Colon (tissue), 2 donors: ENCODE measurements at regions not wholly inside any gene's neighbourhood (a gene's known extent, or its start where the extent isn't known, plus 50 kb on each side); places are given as distances from the start of the nearest gene placed in this dataset.
"Not testable (repeated sequence)": the region's sequence is repeated elsewhere in the genome, so short reads cannot be mapped to it uniquely, and the experiment has no call there.

Experiments used
- FAIRE-seq: peaks from 2 replicates; lab custom pipeline; 2012; peaks lifted over from hg19 to GRCh38; lab: Jason Lieb, UNC
- donor health status: control.
- donor health status: control.

DNA sequence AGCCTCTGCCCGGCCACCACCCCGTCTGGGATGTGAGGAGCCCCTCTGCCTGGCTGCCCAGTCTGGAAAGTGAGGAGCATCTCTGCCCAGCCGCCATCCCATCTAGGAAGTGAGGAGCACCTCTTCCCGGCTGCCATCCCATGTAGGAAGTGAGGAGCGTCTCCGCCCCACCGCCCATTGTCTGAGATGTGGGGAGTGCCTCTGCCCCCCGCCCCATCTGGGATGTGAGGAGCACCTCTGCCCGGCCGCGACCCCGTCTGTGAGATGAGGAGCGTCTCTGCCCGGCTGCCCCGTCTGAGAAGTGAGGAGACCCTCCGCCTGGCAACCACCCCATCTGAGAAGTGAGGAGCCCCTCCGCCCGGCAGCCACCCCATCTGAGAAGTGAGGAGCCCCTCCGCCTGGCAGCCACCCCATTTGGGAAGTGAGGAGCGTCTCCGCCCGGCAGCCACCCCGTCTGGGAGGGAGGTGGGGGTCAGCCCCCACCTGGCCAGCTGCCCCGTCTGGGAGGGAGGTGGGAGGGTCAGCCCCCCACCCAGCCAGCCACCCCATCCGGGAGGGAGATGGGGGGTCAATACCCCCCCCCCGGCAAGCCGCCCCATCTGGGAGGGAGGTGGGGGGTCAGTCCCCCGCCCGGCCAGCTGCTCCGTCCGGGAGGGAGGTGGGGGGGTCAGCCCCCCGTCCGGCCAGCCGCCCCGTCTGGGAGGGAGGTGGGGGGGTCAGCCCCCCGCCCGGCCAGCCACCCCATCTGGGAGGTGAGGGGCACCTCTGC, 195.8 kb upstream of the SYNCRIP start:
- not testable (repeated sequence) for FAIRE-seq

DNA sequence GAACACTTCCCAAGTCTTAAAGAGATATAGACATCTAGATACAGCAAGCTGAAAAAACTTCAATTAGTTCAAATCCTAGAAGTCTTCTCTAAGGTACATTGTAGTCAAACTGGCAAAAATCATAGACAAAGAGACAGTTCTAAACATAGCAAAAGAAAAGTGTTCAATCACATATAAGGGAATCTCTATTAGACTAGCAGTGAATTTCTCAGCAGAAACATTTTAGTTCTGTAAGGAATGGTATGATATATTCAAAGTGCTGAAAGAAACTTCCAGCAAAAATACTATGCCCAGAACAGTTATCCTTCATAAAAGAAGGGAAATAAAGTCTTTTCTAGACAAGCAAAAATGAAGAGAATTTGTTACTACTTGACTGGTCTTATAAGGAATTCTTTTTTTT, 186.3 kb upstream of the SYNCRIP start:
- FAIRE-seq = no peak

DNA sequence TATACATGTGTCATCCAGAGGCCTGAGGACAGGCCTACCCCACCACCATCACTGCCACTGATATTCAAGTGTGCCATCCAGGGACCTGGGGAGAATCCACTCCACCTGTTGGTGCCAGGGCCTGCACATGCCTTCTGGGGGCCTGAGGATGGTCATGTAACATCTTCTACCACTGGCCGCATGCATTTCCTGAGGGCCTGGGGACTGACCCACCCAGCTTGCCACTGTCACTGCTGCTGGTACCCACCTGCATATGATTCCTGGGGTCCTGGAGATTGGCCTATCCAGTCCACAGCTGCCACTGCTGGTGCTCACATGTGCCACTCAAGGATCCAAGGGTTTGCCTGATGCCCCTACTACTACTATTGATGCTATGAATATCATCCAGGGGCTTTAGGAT, 184.3 kb upstream of the SYNCRIP start:
- FAIRE-seq = no peak

DNA sequence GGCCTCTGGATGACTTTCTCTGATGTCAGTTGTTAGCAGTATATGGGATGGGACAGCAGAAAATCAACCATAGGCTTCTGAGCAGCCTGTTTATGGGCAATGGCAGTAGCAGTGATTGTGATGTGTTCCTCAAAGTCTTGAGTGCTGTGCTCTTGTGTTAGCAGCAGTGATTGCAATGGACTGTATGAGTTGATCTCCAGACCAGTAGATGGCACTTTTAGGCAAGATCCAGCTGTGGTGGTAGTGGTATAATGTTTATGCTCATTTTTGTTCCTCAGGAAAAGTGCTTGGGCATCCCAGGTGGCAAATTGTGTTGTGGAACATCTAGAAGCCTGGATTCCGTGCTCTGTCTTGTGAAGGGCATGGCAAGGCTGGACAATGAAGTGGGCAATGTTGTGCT, 181.6 kb upstream of the SYNCRIP start:
- no peak for FAIRE-seq

DNA sequence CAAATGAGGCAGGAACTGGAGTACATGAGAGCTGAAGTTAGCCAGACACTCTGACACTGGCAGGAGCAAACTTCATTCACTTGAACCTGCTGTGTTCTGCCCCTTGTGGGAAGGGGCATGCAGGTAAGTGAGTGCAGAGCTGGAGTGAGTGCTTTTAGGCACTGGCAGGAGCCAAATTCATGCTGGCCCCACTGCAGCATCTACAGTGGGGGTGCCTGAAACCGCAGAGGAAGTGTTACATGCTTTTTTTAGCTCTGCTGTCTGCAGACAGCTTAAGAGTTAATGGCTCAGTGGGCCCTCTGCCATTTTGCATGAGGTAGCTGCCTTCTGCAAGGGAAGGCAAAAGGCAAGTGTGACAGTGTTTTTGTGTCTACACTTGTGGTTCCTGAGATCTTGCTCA, 167.9 kb upstream of the SYNCRIP start:
- FAIRE-seq = no peak

DNA sequence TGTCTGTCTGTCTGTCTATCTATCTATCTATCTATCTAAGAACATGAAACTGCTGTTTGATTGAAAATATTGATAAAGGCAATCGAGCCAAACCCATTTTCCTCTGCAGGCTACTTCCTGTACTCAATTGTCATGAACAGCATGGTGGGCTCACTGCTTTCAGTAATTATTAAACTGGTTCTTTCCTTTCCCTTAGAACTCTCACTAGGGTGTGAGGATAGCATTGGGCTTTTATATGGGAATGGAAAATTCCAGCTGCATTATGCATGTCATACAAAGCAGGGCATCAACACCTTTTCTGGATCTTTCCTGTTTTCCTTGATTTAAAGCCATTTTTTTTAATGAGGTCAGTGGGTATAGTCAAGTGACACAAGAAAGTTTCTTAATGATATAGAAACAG, 161.0 kb upstream of the SYNCRIP start:
- FAIRE-seq = no peak

DNA sequence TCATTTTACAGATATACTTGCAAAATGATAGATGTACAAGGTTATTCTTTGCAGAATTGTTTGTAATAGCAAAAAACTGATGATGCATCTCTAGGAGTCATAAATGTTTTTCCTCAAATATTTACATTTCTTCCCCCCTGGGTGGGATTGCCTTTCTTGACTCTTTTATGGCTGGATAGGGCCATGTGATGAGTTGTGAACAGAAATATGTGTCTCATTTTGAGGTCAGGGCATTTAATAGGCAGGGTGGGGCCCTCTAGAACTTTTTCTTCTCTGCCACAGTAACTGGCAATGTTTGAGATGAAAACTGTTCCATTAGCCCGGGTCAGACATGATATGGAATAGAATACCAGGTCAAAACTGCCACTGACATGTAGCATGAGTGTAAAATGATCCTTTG, 159.5 kb upstream of the SYNCRIP start:
- no peak for FAIRE-seq

DNA sequence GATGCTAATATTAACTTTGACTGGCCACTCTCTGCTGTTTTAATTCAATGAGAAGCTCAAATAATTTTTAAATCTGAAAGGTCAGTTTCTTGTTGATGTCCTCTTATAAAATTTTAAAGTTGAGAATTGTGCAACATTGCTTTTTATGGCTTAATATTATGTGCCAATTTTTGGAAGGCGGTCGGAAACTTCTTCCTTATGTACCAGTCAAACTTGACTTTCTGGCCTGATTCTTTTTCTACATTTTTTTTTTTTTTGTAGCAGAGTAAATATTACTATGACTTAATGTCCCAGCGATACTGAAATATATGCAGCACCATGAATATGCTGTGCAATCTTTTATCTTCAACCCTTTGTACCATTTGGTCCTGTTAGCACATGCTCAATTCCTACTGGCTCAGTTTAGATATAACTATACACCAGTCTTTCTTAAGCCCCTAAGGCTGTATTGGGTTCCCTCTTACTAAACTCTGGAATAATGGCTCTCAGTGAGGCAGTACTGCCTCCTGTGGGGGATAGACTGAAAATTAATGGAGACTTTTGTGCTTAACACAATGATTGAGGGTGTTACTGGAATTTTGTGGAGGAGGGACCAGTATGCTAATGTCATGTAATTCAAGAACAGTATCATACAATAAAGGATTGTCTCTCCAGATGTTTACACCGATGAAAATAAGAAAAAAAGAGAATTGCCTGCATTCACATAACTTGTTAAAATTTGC, 156.4 kb upstream of the SYNCRIP start:
- FAIRE-seq = no peak

DNA sequence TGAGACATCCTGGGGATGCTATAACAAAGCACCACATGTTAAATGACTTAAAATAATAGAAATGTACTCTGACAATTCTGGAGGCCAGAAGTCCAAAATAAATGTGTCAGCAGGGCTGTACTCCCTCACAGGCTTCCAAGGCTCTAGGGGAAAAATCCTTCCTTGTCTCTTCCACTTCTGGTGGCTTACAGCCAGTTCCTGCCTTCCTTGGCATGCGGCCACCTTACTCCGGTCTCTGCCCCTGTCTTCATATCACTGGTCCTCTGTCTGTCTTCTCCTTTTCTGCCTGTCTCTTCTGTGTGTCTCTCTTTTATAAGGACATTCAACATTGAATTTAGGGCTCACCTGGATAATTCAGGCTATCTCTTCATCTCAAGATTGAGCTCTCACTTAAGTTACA, 155.3 kb upstream of the SYNCRIP start:
- FAIRE-seq = no peak

DNA sequence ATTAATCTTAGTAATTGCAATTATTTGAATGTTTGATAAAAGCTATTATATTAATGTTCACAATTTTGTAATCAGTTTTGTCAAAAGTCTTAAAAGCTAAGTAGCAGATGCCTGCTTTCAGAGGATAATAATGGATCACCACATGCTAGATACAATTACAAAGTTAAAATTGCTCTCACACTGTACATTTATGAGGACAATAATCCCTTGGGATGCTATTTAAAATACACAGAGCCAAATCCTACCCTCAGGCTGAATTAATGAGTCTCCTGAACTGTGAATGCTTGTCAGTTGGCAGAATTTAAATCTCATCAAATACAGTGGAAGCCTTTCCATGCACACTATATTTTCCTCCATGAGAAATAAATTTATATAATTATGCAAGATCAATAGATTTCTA, 153.3 kb upstream of the SYNCRIP start:
- FAIRE-seq = no peak

DNA sequence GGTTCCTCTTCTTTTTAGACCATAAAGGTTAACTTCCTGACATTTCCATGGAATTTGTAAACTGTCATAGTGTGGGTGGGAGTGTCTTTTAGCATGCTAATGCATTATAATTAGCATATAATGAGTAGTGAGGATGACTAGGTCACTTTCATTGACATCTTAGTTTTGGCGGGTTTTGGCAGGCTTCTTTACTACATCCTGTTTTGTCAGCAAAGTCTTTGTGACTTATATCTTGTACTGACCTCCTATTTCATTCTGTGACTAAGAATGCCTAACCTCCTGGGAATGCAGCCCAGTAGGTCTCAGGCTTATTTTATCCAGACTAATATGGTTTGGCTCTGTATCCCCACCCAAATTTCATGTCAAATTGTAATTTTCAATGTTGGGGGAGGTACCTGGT, 149.6 kb upstream of the SYNCRIP start:
- FAIRE-seq = no peak

DNA sequence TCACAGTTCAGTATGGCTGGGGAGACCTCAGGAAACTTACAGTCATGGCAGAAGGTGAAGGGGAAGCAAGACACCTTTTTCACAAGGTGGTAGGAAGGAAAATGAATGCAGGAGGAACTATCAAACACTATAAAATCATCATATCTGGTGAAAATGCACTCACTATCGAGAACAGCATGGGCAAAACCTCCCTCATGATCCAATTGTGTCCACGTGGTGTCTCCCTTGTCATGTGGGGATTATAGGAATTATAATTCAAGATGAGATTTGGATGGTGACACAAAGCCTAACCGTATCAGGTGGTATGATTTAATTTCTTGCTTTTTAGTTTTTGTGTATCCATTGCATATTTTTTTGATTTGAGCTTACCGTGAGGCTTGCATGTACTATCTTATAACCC, 133.2 kb upstream of the SYNCRIP start:
- no peak for FAIRE-seq

DNA sequence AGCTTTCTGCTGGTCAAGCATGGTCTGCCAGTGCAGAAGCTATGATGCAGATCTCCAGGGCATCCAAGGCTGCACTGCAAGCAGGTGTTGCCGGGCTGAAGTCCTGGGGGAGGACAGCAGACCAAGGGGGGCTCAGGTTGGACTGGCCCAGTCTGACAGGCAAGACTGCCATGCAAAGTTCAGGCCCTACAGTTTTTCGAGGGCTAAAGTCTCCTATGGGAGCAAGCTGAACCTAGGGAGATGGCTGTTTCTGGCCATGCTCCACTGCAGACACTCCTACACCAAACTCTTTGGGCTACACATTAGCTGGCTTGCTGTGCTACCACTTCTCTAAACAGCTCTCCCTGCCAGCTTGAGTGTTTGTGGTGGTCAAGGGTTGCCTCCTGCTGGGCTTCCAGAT, 130.0 kb upstream of the SYNCRIP start:
- FAIRE-seq = no peak

DNA sequence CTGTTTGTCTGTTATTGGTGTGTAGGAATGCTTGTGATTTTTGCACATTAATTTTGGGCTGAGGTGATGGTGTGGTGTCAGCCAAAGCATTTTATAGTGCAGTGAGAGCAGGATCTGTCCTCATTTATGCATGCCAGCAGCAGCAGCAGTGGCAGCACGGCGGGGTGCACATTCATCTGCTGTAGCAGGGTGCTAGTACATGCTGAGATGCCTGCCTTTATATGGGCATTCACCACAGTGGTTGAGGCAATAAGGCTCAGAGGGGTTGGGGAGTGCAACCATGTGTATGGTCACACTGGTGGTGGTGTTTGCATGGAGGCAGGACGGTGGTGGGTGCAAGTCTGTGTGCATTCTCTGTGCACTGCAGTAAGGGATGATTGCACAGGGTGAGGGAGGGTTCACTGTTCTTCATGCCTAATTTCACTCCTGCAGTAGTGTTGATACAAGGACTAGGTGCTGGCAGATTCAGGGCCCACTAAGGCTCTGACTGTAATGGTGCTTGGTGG, 129.3 kb upstream of the SYNCRIP start:
- no peak for FAIRE-seq

DNA sequence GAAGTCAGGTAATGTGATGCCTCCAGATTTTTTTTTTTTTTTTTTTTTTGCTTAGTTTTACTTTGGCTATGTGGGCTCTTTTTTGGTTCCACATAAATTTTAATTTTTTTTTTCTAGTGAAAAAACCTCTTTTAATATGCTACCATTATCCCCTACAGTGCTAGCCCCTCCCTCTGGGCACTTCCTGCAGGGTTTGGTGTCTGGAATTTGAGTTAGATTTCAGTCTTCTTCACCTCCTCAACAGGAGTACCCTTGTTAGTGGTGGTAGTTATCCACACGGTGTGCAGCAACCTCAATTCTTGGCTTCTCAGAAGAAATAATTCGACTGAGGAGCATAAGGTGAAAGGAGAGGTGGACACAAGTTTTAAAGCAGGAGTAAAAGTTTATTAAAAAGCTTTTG, 128.8 kb upstream of the SYNCRIP start:
- FAIRE-seq = no peak

DNA sequence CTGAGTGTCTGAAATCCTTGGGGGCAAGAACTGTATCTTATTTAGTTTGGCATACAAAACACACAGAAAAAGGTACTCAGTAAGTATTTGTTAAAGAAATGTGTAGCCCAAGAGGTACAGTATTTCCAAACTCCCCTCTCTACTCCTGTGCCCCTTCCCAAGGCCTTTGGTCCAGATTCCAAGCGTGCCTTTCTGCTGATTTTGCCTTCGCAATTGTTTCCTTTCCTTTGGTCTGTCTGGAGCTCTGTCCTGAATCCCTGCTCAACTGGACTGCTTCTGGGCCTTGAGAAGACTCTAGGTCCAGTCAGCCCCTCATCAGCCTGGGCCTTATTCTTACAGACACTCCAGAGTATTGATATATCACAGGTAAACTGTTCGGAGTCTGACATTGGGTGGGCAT, 122.2 kb upstream of the SYNCRIP start:
- no peak for FAIRE-seq

DNA sequence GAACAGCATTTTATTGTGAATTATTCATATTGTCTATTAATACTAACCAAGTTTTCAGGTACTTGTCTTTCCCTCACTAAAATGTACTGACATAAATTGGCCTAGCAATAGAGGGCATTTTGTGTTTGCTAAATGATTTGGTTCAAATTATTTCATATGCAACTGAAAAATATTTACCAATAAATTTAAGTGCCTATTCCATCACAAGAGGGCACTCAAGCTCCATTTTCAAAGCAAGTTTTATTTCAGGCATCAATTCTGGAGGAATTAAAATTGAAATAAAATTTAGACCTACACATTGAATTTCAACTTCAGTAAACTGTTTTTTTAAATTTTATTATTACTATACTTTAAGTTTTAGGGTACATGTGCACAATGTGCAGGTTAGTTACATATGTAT, 114.3 kb upstream of the SYNCRIP start:
- FAIRE-seq = no peak

DNA sequence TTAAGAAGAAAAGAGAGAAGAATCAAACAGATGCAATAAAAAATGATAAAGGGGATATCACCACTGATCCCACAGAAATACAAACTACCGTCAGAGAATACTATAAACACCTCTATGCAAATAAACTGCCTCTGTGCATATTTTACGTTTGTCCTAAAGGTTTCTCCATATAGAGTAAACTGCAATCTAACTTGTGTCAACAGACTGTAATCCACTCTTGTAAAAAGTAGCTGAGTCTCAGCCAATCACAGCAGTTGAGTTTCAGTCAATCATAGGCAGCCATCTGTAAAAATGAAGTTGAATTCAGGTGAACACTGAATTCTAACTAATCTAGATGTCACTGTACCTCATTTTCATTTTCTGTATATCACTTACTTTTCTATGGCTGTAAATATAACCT, 112.2 kb upstream of the SYNCRIP start:
- no peak for FAIRE-seq

DNA sequence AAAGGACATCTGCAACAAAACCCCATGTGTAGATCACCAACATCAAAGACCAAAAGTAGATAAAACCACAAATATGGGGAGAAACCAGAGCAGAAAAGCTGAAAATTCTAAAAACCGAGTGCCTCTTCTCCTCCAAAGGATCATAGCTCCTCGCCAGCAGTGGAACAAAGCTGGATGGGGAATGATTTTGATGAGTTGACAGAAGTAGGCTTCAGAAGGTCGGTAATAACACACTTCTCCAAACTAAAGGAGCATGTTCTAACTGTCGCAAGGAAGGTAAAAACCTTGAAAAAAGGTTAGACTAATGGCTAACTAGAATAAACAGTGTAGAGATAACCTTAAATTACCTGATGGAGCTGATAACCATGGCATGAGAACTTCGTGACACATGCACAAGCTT, 109.9 kb upstream of the SYNCRIP start:
- no peak for FAIRE-seq

DNA sequence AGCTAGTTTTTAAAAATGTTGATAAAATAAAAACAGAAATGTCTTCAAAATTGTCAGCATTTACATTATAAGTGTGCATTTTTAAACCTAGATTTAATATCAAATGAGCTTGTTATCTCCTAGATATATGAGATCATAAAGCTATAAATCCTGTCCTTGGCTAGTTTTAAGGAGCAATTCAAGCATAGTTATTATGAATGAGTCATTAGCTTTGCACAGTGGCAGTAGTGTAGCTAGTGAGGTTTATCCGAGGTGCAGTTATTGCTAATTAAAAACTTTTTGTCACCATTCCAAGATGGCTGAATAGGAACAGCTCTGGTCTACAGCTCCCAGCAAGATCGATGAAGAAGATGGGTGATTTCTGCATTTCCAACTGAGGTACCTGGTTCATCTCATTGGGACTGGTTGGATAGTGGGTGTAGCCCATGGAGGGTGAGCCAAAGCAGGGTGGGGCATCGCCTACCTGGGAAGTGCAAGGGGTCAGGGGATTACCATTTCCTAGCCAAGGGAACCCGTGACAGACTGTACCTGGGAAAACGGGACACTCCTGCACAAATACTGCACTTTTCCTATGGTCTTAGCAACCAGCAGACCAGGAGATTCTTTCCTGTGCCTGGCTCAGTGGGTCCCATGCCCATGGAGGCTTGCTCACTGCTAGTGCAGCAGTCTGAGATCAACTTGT, 108.8 kb upstream of the SYNCRIP start:
- peak; percentile 74 for FAIRE-seq

DNA sequence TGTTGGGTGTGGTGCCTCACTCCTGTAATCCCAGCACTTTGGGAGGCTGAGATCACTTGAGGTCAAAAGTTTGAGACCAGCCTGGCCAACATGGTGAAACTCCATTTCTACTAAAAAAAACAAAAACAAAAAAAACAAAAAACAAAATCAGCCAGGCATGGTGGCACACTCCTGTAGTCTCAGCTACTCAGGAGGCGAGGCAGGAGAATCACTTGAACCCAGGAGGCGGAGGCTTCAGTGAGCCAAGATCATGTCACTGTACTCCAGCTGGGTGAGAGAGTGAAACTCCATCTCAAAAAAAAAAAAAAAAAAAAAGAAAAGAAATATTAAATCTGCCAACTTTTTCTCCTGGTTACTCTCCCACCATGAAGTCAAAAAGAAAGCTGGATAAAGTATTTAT, 107.5 kb upstream of the SYNCRIP start:
- not testable (repeated sequence) for FAIRE-seq

DNA sequence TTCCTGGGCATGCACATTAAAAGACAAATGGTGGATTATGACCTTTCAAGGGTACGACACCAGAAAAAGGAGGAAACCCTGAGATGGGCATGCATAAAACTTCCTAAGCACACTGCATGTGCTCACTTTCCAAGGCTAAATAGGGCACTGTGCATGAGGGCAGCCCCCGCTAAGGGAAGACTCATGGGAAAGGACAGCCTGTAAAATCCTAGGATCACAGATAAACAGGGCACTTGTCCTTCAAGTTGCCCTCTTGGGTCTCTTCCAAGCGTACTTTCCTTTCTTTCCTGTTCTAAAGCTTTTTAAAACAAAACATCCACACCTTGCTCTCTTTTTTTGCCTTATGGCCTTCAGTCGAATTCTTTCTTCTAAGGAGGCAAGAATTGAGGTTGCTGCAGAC, 106.5 kb upstream of the SYNCRIP start:
- no peak for FAIRE-seq

DNA sequence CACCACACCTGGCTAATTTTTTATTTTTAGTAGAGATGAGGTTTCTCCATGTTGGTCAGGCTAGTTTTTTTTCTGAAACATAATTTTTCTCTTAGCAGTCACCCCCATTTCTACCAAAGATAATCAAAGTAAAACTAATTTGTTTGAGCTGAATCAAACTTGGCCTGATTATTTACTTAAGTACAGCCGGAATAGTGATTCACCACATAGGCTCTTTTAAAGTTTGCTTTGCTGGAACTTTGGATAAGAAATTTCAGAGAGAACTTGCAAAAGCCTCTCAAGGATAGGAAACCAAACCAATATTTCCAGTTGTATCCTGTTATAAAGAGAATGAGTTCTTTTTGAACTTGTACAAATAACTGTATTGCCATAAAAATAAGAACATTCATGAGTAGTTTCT, 105.0 kb upstream of the SYNCRIP start:
- FAIRE-seq = no peak
